ENCODE measurements at regions not wholly inside any gene's neighbourhood (a gene's known extent, or its start where the extent isn't known, plus 50 kb on each side); places are given as distances from the start of the nearest gene placed in this dataset.
A peak's percentile ranks its signal among the peaks of the same experiment; 100 is the strongest.

- no peak for DNase-seq
These were observed 131.5 kb upstream of the LGALSL start for GRCh38 chr2:64322433-64322832.

- DNase-seq = no peak
These were observed 130.8 kb upstream of the LGALSL start for GRCh38 chr2:64323197-64323596.

- DNase-seq = no peak
These were observed 129.1 kb upstream of the LGALSL start for GRCh38 chr2:64324746-64325410.

- no peak for DNase-seq
These were observed 128.5 kb upstream of the LGALSL start for GRCh38 chr2:64325477-64325851.

GRCh38 chr2:64325852-64326577 is 127.9 kb upstream of the LGALSL start:
- DNase-seq = no peak

GRCh38 chr2:64326578-64327050 is 127.3 kb upstream of the LGALSL start:
- no peak for DNase-seq

- no peak for DNase-seq
These were observed 126.8 kb upstream of the LGALSL start for GRCh38 chr2:64327129-64327509.

- DNase-seq = peak; percentile 53
These were observed 126.2 kb upstream of the LGALSL start for GRCh38 chr2:64327510-64328414.

- DNase-seq = no peak
These were observed 125.6 kb upstream of the LGALSL start for GRCh38 chr2:64328415-64328722.

GRCh38 chr2:64328756-64329155 is 125.2 kb upstream of the LGALSL start:
- DNase-seq = no peak

- DNase-seq = peak; percentile 45
These were observed 124.1 kb upstream of the LGALSL start for GRCh38 chr2:64329848-64330247.

- DNase-seq = peak; percentile 91
These were observed 123.5 kb upstream of the LGALSL start for GRCh38 chr2:64330281-64331113.

GRCh38 chr2:64331114-64331645 is 122.8 kb upstream of the LGALSL start:
- DNase-seq = no peak

GRCh38 chr2:64331849-64332699 is 121.9 kb upstream of the LGALSL start:
- DNase-seq = no peak

- DNase-seq = no peak
These were observed 117.8 kb upstream of the LGALSL start for GRCh38 chr2:64336171-64336570.

GRCh38 chr2:64337314-64337713 is 116.6 kb upstream of the LGALSL start:
- DNase-seq = no peak

- no peak for DNase-seq
These were observed 115.9 kb upstream of the LGALSL start for GRCh38 chr2:64338108-64338507.

- no peak for DNase-seq
These were observed 115.0 kb upstream of the LGALSL start for GRCh38 chr2:64338910-64339500.

- no peak for DNase-seq
These were observed 112.5 kb upstream of the LGALSL start for GRCh38 chr2:64341461-64341860.

- no peak for DNase-seq
These were observed 111.5 kb upstream of the LGALSL start for GRCh38 chr2:64342195-64343099.

Measured in femur (tissue), 1 donor.